ENCODE measurements at regions not wholly inside any gene's neighbourhood (a gene's known extent, or its start where the extent isn't known, plus 50 kb on each side); places are given as distances from the start of the nearest gene placed in this dataset.

DNA sequence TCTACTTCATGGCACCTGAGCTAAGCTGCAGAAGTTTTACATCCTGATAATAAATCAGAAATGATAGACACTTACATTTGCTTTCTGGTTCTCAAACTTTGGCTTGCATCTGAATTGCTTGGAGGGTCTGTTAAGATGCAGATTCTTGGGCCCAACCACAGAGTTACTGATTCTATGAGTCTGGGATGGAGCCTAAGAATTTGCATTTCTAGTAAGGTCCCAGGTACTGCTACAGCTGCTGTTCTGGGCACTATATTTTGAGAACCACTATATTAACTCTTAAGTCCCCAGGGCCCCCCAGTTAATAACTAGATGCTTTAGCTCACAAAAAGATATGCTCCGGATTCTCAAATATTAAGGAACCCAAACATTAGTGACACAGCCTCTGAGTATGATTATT, 69.8 kb upstream of the DAB2 start:
- TF ChIP-seq, protein P1, sequence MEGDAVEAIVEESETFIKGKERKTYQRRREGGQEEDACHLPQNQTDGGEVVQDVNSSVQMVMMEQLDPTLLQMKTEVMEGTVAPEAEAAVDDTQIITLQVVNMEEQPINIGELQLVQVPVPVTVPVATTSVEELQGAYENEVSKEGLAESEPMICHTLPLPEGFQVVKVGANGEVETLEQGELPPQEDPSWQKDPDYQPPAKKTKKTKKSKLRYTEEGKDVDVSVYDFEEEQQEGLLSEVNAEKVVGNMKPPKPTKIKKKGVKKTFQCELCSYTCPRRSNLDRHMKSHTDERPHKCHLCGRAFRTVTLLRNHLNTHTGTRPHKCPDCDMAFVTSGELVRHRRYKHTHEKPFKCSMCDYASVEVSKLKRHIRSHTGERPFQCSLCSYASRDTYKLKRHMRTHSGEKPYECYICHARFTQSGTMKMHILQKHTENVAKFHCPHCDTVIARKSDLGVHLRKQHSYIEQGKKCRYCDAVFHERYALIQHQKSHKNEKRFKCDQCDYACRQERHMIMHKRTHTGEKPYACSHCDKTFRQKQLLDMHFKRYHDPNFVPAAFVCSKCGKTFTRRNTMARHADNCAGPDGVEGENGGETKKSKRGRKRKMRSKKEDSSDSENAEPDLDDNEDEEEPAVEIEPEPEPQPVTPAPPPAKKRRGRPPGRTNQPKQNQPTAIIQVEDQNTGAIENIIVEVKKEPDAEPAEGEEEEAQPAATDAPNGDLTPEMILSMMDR (IDR thresholded peaks at IDR 0.05): no peak
- TF ChIP-seq POLR2A (IDR thresholded peaks at IDR 0.05): no peak
- TF ChIP-seq POLR2AphosphoS5 (IDR thresholded peaks at IDR 0.05): no peak
- TF ChIP-seq EP300 (IDR thresholded peaks at IDR 0.05): no peak
